IMR-90 (cell line): ENCODE measurements at regions not wholly inside any gene's neighbourhood (a gene's known extent, or its start where the extent isn't known, plus 50 kb on each side); places are given as distances from the start of the nearest gene placed in this dataset.

ENCODE experiments used
- ATAC-seq: fragments of 200-7000 bp; cut with Tn5 transposase; 2 replicates; pipeline ENCODE4 v1.9.1; 2020; ENCODE audit warnings: low read depth, mild to moderate bottlenecking, moderate library complexity
- BruUV-seq: library from RNA; stranded (reverse); fragments of 400-500 nt; replicated peaks from 2 replicates; lab custom pipeline; 2021; lab: Mats Ljungman, UMichigan
- CTCF ChIA-PET: fragments of 300-600 bp; formaldehyde crosslinking; extraction: SDS; loops from one replicate; lab custom pipeline; 2021; ENCODE audit warnings: antibody characterized with exemption; lab: Yijun Ruan, JAX
- POLR2A ChIA-PET: fragments of 300-600 bp; sonication (Branson Sonifier 250); formaldehyde crosslinking; loops from one replicate; lab custom pipeline; 2022; ENCODE audit warnings: antibody characterized with exemption; ENCODE audit not compliant: unreplicated experiment; lab: Charles Lee
- DNase-seq: peaks from one replicate; pipeline ENCODE4 v3.0.0; 2013
- H2AFZ ChIP-seq: replicated peaks from 2 replicates; pipeline ENCODE3; 2013; ENCODE audit warnings: low read length, mild to moderate bottlenecking; ENCODE audit not compliant: poor library complexity
- H2AK5ac ChIP-seq: 2 replicates; pipeline ENCODE4 v1.6.1; 2013; ENCODE audit warnings: low read depth, low read length, inconsistent platforms
- H2AK9ac ChIP-seq: replicated peaks from 2 replicates; pipeline ENCODE3; 2013; ENCODE audit warnings: mild to moderate bottlenecking, low read depth, low read length, moderate library complexity; ENCODE audit not compliant: poor library complexity
- H2BK120ac ChIP-seq: 2 replicates; pipeline ENCODE4 v1.6.1; 2013; ENCODE audit warnings: low read depth, low read length, inconsistent platforms
- H2BK15ac ChIP-seq: 3 replicates; pipeline ENCODE4 v1.6.1; 2013; ENCODE audit warnings: low read depth, low read length, inconsistent platforms
- H2BK20ac ChIP-seq: 2 replicates; pipeline ENCODE4 v1.6.1; 2013; ENCODE audit warnings: low read depth, mild to moderate bottlenecking, inconsistent platforms, low read length, moderate library complexity
- H2BK5ac ChIP-seq: 2 replicates; pipeline ENCODE4 v1.6.1; 2013; ENCODE audit warnings: mild to moderate bottlenecking, low read depth, low read length, inconsistent platforms; ENCODE audit not compliant: poor library complexity, severe bottlenecking
- H3K14ac ChIP-seq: replicated peaks from 2 replicates; pipeline ENCODE4 v1.6.1; 2013; ENCODE audit warnings: low read depth, low read length, inconsistent platforms
- H3K18ac ChIP-seq: 2 replicates; pipeline ENCODE4 v1.6.1; 2013; ENCODE audit warnings: low read depth, low read length, control low read depth
- H3K23ac ChIP-seq: 2 replicates; pipeline ENCODE4 v1.6.1; 2013; ENCODE audit warnings: low read depth, low read length, inconsistent platforms
- H3K27ac ChIP-seq: 2 replicates; pipeline ENCODE4 v1.5.1; 2013; ENCODE audit warnings: mild to moderate bottlenecking, control low read depth, low read length; ENCODE audit not compliant: insufficient read depth
- H3K27me3 ChIP-seq: 2 replicates; pipeline ENCODE4 v1.6.1; 2013; ENCODE audit warnings: low read length; ENCODE audit not compliant: control insufficient read depth, insufficient read depth
- H3K36me3 ChIP-seq: 2 replicates; pipeline ENCODE4 v1.6.1; 2013; ENCODE audit warnings: low read length, mixed read lengths; ENCODE audit not compliant: control insufficient read depth, insufficient read depth
- H3K4ac ChIP-seq: 2 replicates; pipeline ENCODE4 v1.6.1; 2013; ENCODE audit warnings: low read depth, low read length, inconsistent platforms
- H3K4me1 ChIP-seq: 2 replicates; pipeline ENCODE4 v1.6.1; 2013; ENCODE audit warnings: low read length, mixed read lengths; ENCODE audit not compliant: control insufficient read depth, insufficient read depth
- H3K4me2 ChIP-seq: 2 replicates; pipeline ENCODE4 v1.6.1; 2013; ENCODE audit warnings: low read depth, mild to moderate bottlenecking, control low read depth, low read length, moderate library complexity
- H3K4me3 ChIP-seq: 2 replicates; pipeline ENCODE4 v1.5.1; 2013; ENCODE audit warnings: low read depth, mild to moderate bottlenecking, control low read depth, low read length, moderate library complexity; ENCODE audit not compliant: insufficient read depth
- H3K56ac ChIP-seq: 2 replicates; pipeline ENCODE4 v1.6.1; 2013; ENCODE audit warnings: low read length, inconsistent platforms; ENCODE audit not compliant: insufficient read depth; ENCODE audit errors: extremely low read depth
- H3K79me1 ChIP-seq, 2 experiments: 2 replicates each; pipeline ENCODE4 v1.6.1; 2013; ENCODE audit warnings: low read length in 2 of 2, inconsistent platforms in 1 of 2, low read depth in 1 of 2
- H3K9ac ChIP-seq: 2 replicates; pipeline ENCODE4 v1.6.1; 2013; ENCODE audit warnings: low read depth, low read length, control low read depth
- H3K9me1 ChIP-seq: 2 replicates; pipeline ENCODE4 v1.6.1; 2013; ENCODE audit warnings: low read length, inconsistent platforms; ENCODE audit not compliant: insufficient read depth
- H3K9me3 ChIP-seq: 2 replicates; pipeline ENCODE4 v1.6.1; 2013; ENCODE audit warnings: low read length; ENCODE audit not compliant: control insufficient read depth, insufficient read depth
- H4K20me1 ChIP-seq: 2 replicates; pipeline ENCODE4 v1.6.1; 2013; ENCODE audit warnings: low read length, inconsistent platforms; ENCODE audit not compliant: insufficient read depth
- H4K5ac ChIP-seq: 2 replicates; pipeline ENCODE4 v1.6.1; 2013; ENCODE audit warnings: mild to moderate bottlenecking, low read depth, low read length, control low read depth
- H4K8ac ChIP-seq, 2 experiments: 2 replicates each; pipeline ENCODE4 v1.6.1; 2013; ENCODE audit warnings: low read depth in 2 of 2, low read length in 2 of 2, control low read depth in 1 of 2, inconsistent platforms in 1 of 2
- H4K91ac ChIP-seq: 2 replicates; pipeline ENCODE4 v1.6.1; 2013; ENCODE audit warnings: low read depth, low read length, inconsistent platforms; ENCODE audit not compliant: insufficient read depth
- BHLHE40 ChIP-seq: fragments of 150-350 bp; IDR thresholded peaks from 2 replicates; pipeline ENCODE4 v1.6.1; 2016; ENCODE audit warnings: mild to moderate bottlenecking, low read depth, low read length
- CEBPB ChIP-seq: IDR thresholded peaks from 2 replicates; pipeline ENCODE4 v1.6.1; 2012; ENCODE audit warnings: low read depth, low read length, improper control_type of control experiment
- CHD1 ChIP-seq: IDR thresholded peaks from 2 replicates; pipeline ENCODE4 v1.6.1; 2012; ENCODE audit warnings: low read depth, low read length, improper control_type of control experiment
- CTCF ChIP-seq: conservative IDR thresholded peaks from 2 replicates; pipeline ENCODE4 v1.5.1; 2012; ENCODE audit warnings: mild to moderate bottlenecking, low read depth, low read length, improper control_type of control experiment
- ELK1 ChIP-seq: fragments of 150-350 bp; IDR thresholded peaks from 2 replicates; pipeline ENCODE4 v1.6.1; 2016; ENCODE audit warnings: low read depth, mild to moderate bottlenecking, low read length, moderate library complexity, borderline replicate concordance
- FOS ChIP-seq: fragments of 150-350 bp; IDR thresholded peaks from 2 replicates; pipeline ENCODE4 v1.6.1; 2016; ENCODE audit warnings: low read depth, low read length
- MAFK ChIP-seq: IDR thresholded peaks from 2 replicates; pipeline ENCODE4 v1.6.1; 2012; ENCODE audit warnings: low read depth, low read length, improper control_type of control experiment
- MAZ ChIP-seq: IDR thresholded peaks from 2 replicates; pipeline ENCODE4 v1.6.1; 2012; ENCODE audit warnings: low read depth, mild to moderate bottlenecking, low read length, improper control_type of control experiment, moderate library complexity, borderline replicate concordance
- MXI1 ChIP-seq: IDR thresholded peaks from 2 replicates; pipeline ENCODE4 v1.6.1; 2012; ENCODE audit warnings: low read depth, mild to moderate bottlenecking, low read length, moderate library complexity, borderline replicate concordance
- NFE2L2 ChIP-seq: fragments of 150-350 bp; IDR thresholded peaks from 2 replicates; pipeline ENCODE4 v1.6.1; 2016; ENCODE audit warnings: low read depth, mild to moderate bottlenecking, low read length
- POLR2A ChIP-seq: IDR thresholded peaks from 2 replicates; pipeline ENCODE4 v1.6.1; 2012; ENCODE audit warnings: mild to moderate bottlenecking, low read depth, low read length
- RAD21 ChIP-seq: IDR thresholded peaks from 2 replicates; pipeline ENCODE4 v1.6.1; 2012; ENCODE audit warnings: low read length, improper control_type of control experiment
- RCOR1 ChIP-seq: IDR thresholded peaks from 2 replicates; pipeline ENCODE4 v1.6.1; 2012; ENCODE audit warnings: mild to moderate bottlenecking, low read length, improper control_type of control experiment; ENCODE audit not compliant: insufficient replicate concordance
- RFX5 ChIP-seq: IDR thresholded peaks from 2 replicates; pipeline ENCODE4 v1.8.0; 2012; ENCODE audit warnings: low read depth, mild to moderate bottlenecking, low read length, moderate library complexity
- SMC3 ChIP-seq: fragments of 150-350 bp; IDR thresholded peaks from 2 replicates; pipeline ENCODE4 v1.6.1; 2016; ENCODE audit warnings: low read depth, mild to moderate bottlenecking, antibody characterized with exemption, low read length, moderate library complexity
- USF2 ChIP-seq: fragments of 150-350 bp; IDR thresholded peaks from 2 replicates; pipeline ENCODE4 v1.6.1; 2017; ENCODE audit warnings: mild to moderate bottlenecking, antibody characterized with exemption, low read length, low read depth
- WGBS, 2 experiments: methylation state at CpG; one replicate each; pipeline versions ENCODE4 v1.1.5 to v1.1.7; 2013; ENCODE audit warnings: missing lambda C conversion rate in 2 of 2; ENCODE audit not compliant: insufficient read length in 1 of 2; ENCODE audit errors: extremely low coverage in 2 of 2; 5-methylcytosine and 5-hydroxymethylcytosine counted together
- dilution Hi-C: fragments of 300-500 bp; cut with HindIII; formaldehyde crosslinking; loops from one replicate; pipeline ENCODE4 v1.14.3; 2018; ENCODE audit warnings: low sequenced_read_pairs; ENCODE audit not compliant: unreplicated experiment
- in situ Hi-C: fragments of 300-500 bp; cut with MboI; formaldehyde crosslinking; loops from 3 replicates; pipeline ENCODE4 v1.14.3; 2019; ENCODE audit warnings: low sequenced_read_pairs, inconsistent platforms, mixed read lengths
- intact Hi-C: fragments of 100-400 bp; cut with micrococcal nuclease; formaldehyde crosslinking; loops from 2 replicates; pipeline ENCODE4 v1.10.0; 2022

GRCh38 chr2:6065703-6066102 is 373.5 kb downstream of the SOX11 start:
- H3K56ac ChIP-seq = no peak overlapping the region
- CTCF ChIA-PET = no interaction called here
- no peak overlapping the region for H4K5ac ChIP-seq
- H3K79me1 ChIP-seq = no peaks in the 10 kb centered on the region
- no peak overlapping the region for H3K18ac ChIP-seq
- no peak overlapping the region for H2BK20ac ChIP-seq
- no peaks in the 10 kb centered on the region for H4K20me1 ChIP-seq
- no peak overlapping the region for H3K4me3 ChIP-seq
- H2BK120ac ChIP-seq = no peak overlapping the region
- H3K27ac ChIP-seq = no peak overlapping the region
- ATAC-seq = no peak
- WGBS, 2 experiments = no CpG with 5 or more reads among the region's 3 CpGs
- POLR2A ChIA-PET = no interaction called here
- H2BK15ac ChIP-seq = no peak overlapping the region
- no peaks in the 10 kb centered on the region for H3K4me1 ChIP-seq
- no peak overlapping the region for H2AFZ ChIP-seq
- in situ Hi-C loops = no loop called here
- no TSS peak for BruUV-seq
- H3K23ac ChIP-seq = no peak overlapping the region
- no peaks in the 10 kb centered on the region for H3K27me3 ChIP-seq
- no peak overlapping the region for H2BK5ac ChIP-seq
- no peak overlapping the region for H4K91ac ChIP-seq
- H2AK5ac ChIP-seq = no peak overlapping the region
- no peak overlapping the region for H3K4me2 ChIP-seq
- no peak overlapping the region for H3K14ac ChIP-seq
- DNase-seq = no peak
- H2AK9ac ChIP-seq = no peak overlapping the region
- H3K36me3 ChIP-seq = no peaks in the 10 kb centered on the region
- intact Hi-C loops = no loop called here
- TF ChIP-seq NFE2L2 = no peak
- TF ChIP-seq RAD21 = no peak
- TF ChIP-seq FOS = no peak
- no peak for TF ChIP-seq BHLHE40
- no peak for TF ChIP-seq MAZ
- no peak for TF ChIP-seq CHD1
- no peak for TF ChIP-seq RCOR1
- TF ChIP-seq MXI1 = no peak
- no peak for TF ChIP-seq SMC3
- no peak for TF ChIP-seq CTCF
- TF ChIP-seq MAFK = no peak
- no peak for TF ChIP-seq POLR2A
- no peak for TF ChIP-seq RFX5
- no peak for TF ChIP-seq USF2
- TF ChIP-seq CEBPB = no peak
- TF ChIP-seq ELK1 = no peak
- no peaks in the 10 kb centered on the region for H3K9me1 ChIP-seq
- no peaks in the 10 kb centered on the region for H3K9me3 ChIP-seq
- no peak overlapping the region for H4K8ac ChIP-seq
- H3K9ac ChIP-seq = no peak overlapping the region
- dilution Hi-C loops = no loop called here
- H3K4ac ChIP-seq = no peak overlapping the region
